GM12891 (cell line): ENCODE measurements at regions not wholly inside any gene's neighbourhood (a gene's known extent, or its start where the extent isn't known, plus 50 kb on each side); places are given as distances from the start of the nearest gene placed in this dataset.

ENCODE experiments used
- DNase-seq: peaks from one replicate; pipeline ENCODE4 v3.0.0; 2011; ENCODE audit warnings: low spot score; ENCODE audit not compliant: insufficient read length
- FAIRE-seq: peaks from 2 replicates; lab custom pipeline; 2011; peaks lifted over from hg19 to GRCh38; lab: Jason Lieb, UNC
- PAX5 ChIP-seq: IDR thresholded peaks from 2 replicates; pipeline ENCODE4 v1.6.1; 2011; ENCODE audit warnings: low read length, moderate library complexity, mild to moderate bottlenecking; ENCODE audit not compliant: insufficient read depth, severe bottlenecking
- POLR2A ChIP-seq: IDR thresholded peaks from 2 replicates; pipeline ENCODE4 v1.6.1; 2011; ENCODE audit warnings: low read depth, low read length, control low read depth
- POLR2AphosphoS5 ChIP-seq: IDR thresholded peaks from 2 replicates; pipeline ENCODE4 v1.6.1; 2011; ENCODE audit warnings: low read depth, low read length, control low read depth
- POU2F2 ChIP-seq: IDR thresholded peaks from 2 replicates; pipeline ENCODE4 v1.6.1; 2011; ENCODE audit warnings: low read depth, mild to moderate bottlenecking, control low read depth, low read length, moderate library complexity
- SPI1 ChIP-seq: IDR thresholded peaks from 2 replicates; pipeline ENCODE4 v1.6.1; 2011; ENCODE audit warnings: low read depth, low read length, control low read depth
- TAF1 ChIP-seq: IDR thresholded peaks from 2 replicates; pipeline ENCODE4 v1.6.1; 2011; ENCODE audit warnings: low read depth, low read length, control low read depth

- DNase-seq (no peak), FAIRE-seq (no peak)
- no peak for TF ChIP-seq POLR2A
- TF ChIP-seq TAF1 = no peak
Observed at GRCh38 chr12:13628067-13628466, 353.3 kb downstream of the GRIN2B start.

GRCh38 chr12:13627536-13627935, 353.9 kb downstream of the GRIN2B start:
- DNase-seq (no peak), FAIRE-seq (no peak)
- TF ChIP-seq PAX5 (no peak), POU2F2 (no peak), SPI1 (no peak), POLR2A (no peak), POLR2AphosphoS5 (no peak), TAF1 (no peak)

DNA sequence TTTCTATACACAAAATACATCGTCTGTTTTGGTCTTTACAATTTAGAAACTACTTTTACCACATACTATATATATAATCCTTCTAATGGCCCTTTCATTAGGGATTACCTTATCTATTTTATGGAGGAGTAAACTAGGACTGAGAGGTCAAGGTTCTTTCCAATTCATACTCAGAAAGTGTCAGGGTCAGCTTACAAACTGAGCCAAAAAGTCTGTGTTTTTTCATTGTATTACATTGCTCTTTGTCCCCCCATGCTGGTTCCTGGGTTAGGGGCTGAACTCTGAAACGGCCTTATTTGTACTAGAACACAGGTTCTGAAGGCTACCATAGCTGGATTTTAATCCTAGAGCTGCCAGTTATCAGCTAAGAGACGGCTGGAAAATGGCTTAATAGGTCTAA, 368.1 kb downstream of the GRIN2B start:
- TF ChIP-seq PAX5 (no peak), POU2F2 (no peak), POLR2AphosphoS5 (no peak), SPI1 (no peak), TAF1 (no peak), POLR2A (no peak)
- DNase-seq = no peak
- FAIRE-seq = no peak

- DNase-seq (no peak), FAIRE-seq (no peak)
- TF ChIP-seq POLR2AphosphoS5 (no peak), POLR2A (no peak), SPI1 (no peak), POU2F2 (no peak), PAX5 (no peak), TAF1 (no peak)
Observed at GRCh38 chr12:13609894-13610679, 371.3 kb downstream of the GRIN2B start.

DNA sequence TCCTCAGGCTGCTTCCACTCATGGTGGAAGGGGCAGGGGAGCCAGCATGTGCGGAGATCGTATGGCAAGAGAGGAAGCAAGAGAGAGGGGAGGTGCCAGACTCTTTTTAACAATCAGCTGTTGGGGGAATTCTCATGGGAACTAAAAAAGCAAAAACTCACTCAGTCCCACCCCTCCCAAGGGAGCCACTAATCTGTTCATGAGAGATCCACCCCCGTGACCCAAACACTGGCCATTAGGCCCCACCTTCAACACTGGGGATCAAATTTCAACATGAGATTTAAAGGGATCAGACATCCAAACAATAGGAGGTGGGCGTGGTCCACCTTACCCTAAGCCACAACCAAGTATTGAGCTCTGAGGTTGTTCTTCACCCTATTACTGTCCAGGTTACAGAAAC, 375.1 kb downstream of the GRIN2B start:
- FAIRE-seq = no peak
- DNase-seq = no peak
- TF ChIP-seq SPI1 = no peak
- TF ChIP-seq POLR2A = no peak
- no peak for TF ChIP-seq TAF1
- TF ChIP-seq POLR2AphosphoS5 = no peak
- no peak for TF ChIP-seq PAX5
- TF ChIP-seq POU2F2 = no peak

DNA sequence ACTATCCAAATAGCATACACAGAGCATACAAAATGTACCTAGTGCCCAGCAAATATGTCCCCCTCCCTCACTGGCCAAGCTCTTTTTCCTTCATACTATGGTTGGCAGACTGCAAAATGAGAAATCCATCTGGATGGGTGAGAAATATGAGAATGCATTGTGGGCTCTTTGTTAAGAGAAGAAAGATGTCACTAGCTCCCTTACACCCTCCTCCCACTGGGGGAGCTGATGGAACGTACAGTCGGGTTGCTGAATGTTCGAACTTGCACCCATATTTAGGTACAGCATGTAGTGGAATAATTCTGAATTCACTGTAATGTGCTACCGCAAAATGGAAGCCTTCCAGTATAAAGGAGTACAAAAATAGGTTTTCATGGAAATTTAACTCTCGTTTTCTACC, 377.4 kb downstream of the GRIN2B start:
- TF ChIP-seq POLR2A = no peak
- TF ChIP-seq PAX5 = no peak
- no peak for TF ChIP-seq TAF1
- no peak for TF ChIP-seq SPI1
- no peak for TF ChIP-seq POLR2AphosphoS5
- TF ChIP-seq POU2F2 = no peak
- FAIRE-seq = no peak
- DNase-seq = no peak

GRCh38 chr12:13602172-13602571, 379.2 kb downstream of the GRIN2B start:
- no peak for DNase-seq

GRCh38 chr12:13599176-13599575, 382.2 kb downstream of the GRIN2B start:
- FAIRE-seq = no peak

More at GRCh38 chr12:13602172-13602571, 379.2 kb downstream of the GRIN2B start:
- TF ChIP-seq TAF1 (no peak), PAX5 (no peak), POU2F2 (no peak), POLR2A (no peak), POLR2AphosphoS5 (no peak), SPI1 (no peak)
- no peak for FAIRE-seq

GRCh38 chr12:13597837-13598236, 383.6 kb downstream of the GRIN2B start:
- DNase-seq (no peak), FAIRE-seq (no peak)
- TF ChIP-seq POU2F2 (no peak), POLR2AphosphoS5 (no peak), PAX5 (no peak), POLR2A (no peak), TAF1 (no peak), SPI1 (no peak)

More at GRCh38 chr12:13599176-13599575, 382.2 kb downstream of the GRIN2B start:
- DNase-seq = no peak
- TF ChIP-seq PAX5 = no peak
- TF ChIP-seq POU2F2 = no peak
- no peak for TF ChIP-seq TAF1
- no peak for TF ChIP-seq POLR2AphosphoS5
- TF ChIP-seq POLR2A = no peak
- no peak for TF ChIP-seq SPI1
